ENCODE measurements at regions not wholly inside any gene's neighbourhood (a gene's known extent, or its start where the extent isn't known, plus 50 kb on each side); places are given as distances from the start of the nearest gene placed in this dataset.

GRCh38 chr9:6113312-6113711 is 97.9 kb upstream of the RANBP6 start:
- TF ChIP-seq POLR2A (IDR thresholded peaks at IDR 0.05), result no peak
- TF ChIP-seq, protein P1, sequence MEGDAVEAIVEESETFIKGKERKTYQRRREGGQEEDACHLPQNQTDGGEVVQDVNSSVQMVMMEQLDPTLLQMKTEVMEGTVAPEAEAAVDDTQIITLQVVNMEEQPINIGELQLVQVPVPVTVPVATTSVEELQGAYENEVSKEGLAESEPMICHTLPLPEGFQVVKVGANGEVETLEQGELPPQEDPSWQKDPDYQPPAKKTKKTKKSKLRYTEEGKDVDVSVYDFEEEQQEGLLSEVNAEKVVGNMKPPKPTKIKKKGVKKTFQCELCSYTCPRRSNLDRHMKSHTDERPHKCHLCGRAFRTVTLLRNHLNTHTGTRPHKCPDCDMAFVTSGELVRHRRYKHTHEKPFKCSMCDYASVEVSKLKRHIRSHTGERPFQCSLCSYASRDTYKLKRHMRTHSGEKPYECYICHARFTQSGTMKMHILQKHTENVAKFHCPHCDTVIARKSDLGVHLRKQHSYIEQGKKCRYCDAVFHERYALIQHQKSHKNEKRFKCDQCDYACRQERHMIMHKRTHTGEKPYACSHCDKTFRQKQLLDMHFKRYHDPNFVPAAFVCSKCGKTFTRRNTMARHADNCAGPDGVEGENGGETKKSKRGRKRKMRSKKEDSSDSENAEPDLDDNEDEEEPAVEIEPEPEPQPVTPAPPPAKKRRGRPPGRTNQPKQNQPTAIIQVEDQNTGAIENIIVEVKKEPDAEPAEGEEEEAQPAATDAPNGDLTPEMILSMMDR (IDR thresholded peaks at IDR 0.05), result no peak

All from heart left ventricle (tissue), 13 donors.